ENCODE measurements at regions not wholly inside any gene's neighbourhood (a gene's known extent, or its start where the extent isn't known, plus 50 kb on each side); places are given as distances from the start of the nearest gene placed in this dataset.

DNA sequence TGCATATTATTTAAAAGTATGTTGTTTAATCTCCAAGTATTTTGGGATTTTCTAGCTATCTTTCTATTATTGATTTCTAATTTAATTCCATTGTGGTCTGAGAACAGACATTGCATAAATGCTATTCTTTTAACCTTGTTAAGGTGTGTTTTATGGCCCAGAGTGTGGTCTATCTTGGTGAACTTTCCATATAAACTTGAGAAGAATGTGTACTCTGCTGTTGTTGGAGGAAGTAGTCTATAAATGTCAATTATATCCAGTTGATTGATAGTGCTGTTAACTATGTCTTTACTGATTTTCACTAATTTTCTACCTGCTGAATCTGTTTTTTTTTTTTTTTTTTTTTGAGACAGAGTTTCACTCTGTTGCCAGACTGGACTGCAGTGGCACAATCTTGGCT lies 180.9 kb downstream of the ZNF621 start:
- DNase-seq = no peak

DNA sequence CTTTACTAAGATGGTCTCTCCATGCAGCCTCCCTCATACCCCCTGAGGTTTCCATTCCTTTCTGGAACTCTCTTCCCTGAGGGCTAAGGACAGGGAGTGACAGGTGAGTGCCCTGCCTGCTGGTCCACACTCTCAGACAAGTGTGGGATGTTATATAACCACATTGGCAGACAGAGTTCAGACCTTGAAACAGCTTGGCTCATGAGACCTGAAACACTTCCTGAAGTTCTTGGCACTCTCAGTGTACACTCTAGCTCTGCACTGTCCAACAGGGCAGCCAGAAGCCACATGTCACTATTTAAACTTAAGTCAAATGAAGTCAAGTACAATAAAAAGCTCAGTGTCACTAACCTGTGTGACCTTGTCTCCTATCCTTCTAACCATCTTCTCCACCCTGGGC lies 188.5 kb downstream of the ZNF621 start:
- no peak for DNase-seq

DNA sequence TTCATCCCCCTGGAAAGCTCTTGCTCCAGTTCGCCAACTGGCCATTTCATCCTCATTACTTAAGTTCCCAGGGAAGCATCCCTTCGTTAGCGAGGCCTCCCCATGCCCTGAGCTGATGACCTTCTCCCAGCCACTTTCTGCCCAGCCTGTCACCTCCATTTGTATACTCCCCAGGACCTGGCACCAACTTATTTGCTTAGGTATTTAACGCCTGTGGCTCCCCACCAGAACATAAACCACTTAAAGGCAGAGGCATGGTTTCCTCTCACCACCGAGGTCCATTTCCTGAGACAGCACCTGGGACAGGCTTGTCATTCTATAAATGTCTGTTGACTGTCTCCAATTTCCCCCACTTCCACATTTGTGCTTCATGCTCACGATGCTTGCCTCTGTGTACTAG lies 189.0 kb downstream of the ZNF621 start:
- no peak for DNase-seq

DNA sequence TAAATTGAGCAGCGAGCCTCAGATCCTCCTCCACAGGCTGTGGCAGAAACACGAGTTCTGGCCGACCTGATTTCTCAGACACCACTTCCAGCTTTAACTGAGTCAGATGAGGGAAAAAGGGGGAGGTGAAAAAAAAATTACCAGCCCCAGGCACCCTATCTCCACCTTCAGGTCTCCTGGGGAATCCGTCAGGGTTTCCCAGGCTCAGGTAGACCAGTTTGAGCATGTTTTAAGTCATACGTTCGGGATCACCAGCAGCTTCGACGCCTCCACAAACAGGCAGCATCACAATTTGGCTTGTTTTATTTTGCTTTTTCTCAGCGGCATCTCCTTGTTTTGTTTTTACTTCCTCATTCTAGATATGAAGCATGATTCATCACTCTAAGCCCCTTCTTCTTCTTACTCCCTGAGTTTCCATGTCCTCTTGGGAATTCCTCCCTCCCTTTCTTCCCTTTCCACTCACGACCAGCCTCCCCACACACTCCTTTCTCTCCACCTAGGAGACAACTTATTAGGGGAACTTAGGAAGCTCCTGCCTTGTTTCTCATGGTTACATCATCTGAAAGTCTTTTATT lies 190.1 kb downstream of the ZNF621 start:
- no peak for DNase-seq

DNA sequence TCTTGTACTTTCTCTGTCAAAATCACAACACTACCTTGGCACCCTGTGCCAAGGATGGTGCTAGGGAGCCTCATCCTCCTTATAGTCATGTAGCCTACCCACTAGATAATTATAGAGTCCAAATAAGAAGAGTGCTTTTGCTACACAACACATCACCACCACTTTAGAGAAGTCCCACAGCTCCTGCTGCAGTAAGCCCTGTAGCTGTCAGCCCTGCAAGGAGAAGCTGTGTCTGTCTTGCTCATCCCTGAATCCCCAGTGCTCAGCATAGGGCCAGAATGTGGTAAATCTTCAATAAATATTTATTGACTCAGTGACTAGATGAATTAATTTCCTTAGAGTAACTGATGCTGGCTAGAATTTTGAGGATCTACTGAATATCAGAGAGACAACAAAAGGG lies 190.8 kb downstream of the ZNF621 start:
- no peak for DNase-seq

DNA sequence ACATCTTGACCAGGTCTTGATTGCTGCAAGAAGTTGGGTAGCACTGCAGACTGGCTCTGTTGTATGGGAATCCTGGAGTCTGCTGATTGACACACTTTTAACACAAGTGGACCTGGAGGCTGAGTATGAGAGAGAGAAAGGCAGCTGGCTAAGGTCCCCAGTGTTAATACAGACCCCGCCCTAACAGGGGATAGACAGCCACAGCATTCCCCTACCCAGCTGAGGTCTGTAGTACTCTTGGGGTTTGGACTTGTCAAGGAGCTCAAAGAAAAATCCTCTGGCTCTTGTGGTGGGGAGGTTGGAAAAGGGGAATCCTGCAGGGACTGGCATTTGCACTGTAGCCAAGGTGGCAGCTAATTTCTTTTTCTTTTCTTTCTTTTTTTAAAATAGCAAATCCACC lies 192.7 kb downstream of the ZNF621 start:
- no peak for DNase-seq

DNA sequence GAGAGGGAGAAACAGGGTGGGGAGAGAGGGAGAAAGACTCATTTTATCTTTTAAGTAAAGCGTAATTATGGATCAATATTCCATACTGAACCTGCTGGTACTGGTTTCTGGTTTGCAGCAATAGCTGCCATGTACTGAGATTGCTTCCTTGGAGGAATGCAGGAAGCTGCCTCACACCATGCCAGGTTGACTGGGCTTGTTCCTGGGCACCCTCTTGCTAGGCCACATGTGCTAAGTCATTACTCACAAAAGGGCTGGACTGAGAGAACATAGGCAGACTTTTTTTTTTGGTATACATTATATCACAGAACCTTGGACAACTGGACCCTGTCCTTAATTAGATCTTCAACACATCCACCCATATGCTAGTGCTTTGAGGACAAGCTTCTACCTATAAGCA lies 193.4 kb downstream of the ZNF621 start:
- DNase-seq = no peak

DNA sequence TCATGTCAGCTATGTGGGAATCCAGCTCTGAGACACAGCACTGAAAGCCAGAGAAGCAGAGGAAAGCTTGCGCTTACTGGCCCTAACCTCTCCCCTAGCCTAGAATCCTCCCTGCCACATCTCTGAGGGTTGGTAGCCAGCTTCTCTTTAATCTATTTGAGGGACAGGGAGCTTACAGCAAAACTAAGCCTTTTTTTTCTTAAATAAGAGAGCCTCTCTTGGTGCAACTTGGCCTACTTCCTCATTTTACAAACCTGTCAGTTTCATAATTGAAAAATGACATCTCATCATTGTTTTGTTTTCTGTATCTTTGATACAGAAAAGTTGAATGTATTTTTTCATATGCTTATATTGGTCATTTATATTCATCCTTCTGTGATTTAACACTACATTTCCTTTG lies 193.9 kb downstream of the ZNF621 start:
- no peak for DNase-seq

DNA sequence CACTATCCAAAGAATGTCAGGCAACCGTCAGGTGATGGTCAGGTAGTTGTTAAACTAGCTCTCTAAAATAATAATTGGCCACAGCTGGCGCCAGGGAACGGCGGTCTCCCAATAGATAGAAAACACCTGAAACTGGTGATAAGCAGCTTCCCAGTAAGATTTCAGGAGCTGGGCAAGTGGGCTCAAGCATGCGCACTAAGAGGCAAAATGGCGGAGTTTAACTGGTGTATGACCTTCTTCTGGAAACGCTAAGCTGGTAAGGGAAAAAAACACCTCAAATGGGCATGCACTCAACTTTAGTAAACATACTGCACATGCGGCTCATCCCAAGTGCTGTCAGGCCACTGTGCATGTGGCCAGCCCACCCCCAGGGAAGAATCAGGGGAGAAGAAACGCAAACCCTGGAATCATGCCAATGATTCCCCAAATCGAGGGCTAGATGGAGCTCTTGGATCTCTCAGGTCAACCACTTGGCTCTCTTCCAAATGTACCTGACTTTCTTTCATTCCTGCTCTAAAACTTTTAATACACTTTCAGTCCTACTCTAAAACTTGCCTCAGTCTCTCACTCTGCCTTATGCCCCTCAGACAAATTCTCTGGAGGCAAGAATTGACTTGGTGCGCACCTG lies 195.0 kb downstream of the ZNF621 start:
- DNase-seq = no peak

DNA sequence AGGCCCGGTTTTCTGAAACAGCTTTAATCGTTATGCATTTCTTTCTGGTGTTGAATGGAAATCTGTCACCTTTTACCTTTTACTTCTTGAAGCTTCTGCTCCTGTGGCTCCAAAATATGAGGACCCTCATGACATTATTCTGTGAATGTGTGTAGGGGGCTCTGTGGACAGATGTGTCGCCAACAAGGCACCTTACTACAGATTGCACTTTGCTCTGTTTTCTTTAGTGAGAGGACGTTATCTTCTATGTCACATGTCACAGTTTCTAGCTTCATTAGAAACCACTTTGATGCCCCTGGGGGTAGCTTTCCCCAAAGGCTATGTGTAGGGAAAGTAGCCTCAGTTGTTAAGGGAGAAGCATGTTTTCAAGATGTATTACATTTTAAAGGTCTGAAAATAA lies 195.6 kb downstream of the ZNF621 start:
- no peak for DNase-seq

DNA sequence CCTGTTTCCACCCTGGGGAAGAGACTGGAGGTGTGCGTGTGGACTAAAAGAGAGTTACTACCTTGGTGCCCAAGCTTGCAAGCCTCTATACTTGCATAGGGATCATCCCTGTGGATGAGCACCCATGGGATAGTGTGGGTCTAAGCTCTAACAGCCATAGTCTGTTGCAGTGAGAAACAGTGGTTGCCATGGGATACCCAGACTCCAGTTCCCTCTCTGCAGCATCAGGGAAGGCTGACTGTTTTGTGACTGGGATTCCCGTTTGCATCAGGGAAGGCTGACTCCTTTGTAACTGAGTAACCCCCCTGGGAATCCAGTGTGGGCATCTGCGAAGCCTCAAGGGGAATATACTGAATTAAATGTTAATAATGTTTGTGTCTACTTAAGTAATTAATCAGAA lies 196.1 kb downstream of the ZNF621 start:
- no peak for DNase-seq

DNA sequence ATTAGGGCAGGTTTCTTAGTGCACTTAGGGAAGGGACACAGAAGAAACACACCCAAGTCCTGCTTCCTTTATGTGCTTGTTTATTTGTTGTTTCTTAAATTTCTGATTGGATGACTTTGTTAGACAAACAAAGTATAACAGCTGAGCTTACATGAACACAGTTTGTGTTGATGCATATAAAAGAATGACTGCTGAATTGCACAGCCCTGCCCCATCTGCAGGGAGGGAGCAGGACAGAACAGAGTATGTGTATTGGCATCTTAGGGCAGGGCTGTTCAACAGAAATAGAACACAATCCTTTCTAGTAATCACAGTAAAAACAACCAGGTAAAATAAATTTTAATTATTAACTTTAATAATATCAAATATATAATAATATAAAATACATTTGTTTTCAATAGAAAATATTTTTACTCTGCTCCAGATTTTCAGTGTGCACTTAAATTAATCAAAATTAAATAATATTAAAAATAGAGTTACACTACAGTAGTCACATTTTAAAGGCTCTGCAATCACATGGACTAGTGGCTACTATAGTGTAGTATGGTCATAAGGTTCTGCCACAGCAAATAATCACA lies 198.4 kb downstream of the ZNF621 start:
- DNase-seq = no peak

DNA sequence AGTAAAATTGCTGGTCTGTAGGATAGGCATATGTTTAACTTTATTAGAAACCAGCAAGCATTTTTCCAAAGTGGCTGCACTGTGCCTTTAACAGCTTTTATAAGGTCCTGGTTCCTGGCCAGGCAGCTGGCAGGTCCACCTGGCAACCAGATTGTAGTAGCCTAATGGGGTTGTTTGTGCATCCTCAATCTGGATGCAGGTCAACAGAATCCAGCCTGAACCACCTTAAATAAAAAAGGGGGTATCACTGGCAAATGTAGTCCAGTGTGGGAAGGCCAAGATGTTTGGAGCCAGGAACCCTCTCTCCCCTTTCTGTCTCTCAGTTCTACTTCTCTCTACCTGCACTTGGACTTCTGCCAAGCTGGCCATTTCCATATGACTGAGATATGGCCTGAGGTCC lies 200.3 kb downstream of the ZNF621 start:
- DNase-seq = no peak

DNA sequence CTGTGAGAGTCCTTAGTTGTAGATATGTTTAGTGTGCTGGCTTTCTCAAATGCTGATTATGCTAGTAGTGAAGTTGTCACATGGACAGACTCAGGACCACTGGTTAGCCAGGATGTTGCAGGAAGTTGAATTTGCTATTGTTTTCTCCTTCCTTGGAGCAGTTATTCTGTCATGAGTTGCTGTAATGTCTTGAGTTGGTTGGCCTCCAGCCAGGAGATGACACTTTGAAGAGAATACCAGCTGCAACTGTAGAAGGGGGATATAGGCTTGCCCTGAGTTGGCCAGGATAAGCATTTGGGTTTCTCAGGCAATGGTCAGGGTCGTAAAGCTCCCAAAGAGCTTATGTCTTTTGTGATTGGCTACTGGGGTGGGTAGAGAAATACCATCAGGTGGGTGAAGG lies 206.7 kb downstream of the ZNF621 start:
- DNase-seq = no peak

DNA sequence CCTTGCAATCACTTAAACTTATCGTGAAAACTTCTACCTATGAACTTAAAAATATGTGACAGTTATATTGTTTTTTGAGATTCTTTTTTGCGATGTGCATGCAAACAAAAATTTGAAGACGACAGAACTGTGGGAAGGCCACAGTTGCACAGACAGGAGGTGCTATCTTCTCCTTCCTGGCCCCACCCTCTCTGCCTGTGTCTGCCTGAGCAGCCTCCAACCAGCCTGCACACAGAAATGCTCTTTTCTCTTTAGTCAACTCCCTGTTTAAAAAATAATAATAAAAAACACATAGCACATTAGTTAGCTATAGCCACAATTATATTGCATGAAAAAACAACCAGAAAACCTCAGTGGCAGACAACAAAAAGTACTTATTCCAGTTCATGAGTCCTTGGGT lies 212.2 kb downstream of the ZNF621 start:
- no peak for DNase-seq

DNA sequence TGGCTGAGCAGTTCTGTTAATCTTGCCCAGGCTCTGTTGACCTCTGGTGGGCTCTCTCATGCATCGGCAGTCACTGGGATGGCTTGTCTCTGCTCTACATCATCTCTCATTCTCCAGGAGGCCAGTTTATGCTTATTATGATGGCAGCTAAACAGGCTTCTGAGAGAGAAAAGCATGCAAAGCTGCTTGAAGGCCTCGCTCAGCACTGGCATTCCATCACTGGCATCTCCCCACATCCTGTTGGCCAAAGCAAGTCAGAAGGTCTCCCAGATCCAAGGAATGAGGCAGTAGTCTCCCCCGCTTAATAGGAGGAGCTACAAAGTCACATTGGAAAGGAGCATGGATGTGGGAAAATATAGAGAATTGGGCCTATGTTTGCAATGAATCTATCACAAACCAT lies 212.6 kb downstream of the ZNF621 start:
- DNase-seq = no peak

DNA sequence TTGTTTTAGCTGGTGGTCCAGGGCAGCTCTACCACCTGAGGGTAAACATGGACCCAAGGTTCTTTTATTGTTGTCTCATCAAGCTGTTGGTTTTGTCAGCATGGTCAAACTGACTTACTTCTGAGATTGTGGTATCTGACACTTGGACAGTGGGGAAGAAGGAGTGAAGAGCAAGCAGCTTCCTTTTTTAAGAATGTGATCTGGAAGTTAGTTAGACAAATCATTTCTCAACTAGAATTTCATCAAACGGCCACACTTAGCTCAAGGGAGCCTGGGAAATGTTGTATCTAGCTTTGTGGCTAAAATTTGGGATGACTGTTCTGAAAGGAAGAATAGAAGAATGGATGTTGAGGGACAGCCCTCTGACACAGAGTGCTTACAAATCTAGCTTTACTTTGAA lies 215.2 kb downstream of the ZNF621 start:
- no peak for DNase-seq

DNA sequence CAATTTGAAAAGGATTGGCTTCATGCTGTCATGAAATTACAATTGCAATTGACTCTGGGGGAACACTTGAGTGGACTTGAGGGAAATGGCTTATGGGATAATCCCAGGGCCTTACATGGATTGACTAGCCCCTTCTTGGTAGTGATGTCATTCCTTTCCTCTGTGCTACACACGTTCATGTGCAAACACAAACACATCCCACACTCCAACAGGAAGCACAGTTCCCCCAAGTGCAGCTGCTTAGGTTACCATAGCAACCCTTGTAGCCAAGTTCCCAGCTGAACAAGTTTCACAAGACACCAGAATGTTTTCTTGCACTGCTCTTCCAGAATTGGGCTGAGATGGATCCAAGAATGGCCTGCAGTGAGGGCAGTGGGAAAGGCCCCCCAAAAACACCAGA lies 217.0 kb downstream of the ZNF621 start:
- no peak for DNase-seq

DNA sequence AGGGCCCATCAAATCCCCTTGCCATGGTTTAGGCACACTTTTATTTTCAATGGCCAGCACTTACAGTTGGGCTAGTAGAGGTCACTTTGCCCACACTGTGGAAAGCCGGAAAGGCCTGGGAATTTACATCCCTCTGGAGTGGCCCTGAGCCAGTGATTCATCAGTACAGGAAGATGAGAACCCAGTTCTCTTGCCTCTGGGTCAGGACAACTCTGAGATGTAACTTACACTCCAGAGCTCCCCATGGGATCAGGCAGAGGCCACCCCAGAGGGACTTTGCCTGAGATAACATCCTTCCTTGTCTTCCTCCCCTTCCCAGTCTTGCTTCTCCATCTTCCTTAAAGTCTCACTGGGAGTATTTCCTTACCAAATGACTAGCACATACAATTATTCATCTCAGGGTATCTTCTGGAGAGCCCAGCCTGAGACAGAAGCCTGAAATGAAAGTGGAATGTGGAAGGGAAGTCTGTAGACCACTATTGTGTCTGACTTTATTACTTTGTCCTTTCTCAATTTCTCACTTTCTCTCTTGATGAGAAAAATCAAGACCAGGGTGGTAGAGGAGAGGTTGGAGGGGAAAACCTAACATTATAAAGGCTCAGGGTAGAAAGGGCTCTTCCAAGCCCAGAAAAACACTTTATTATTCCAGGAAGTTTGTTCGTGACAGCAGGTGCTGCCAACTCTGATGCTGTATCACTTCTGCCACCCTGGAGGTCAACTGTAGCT lies 220.8 kb downstream of the ZNF621 start:
- no peak for DNase-seq

DNA sequence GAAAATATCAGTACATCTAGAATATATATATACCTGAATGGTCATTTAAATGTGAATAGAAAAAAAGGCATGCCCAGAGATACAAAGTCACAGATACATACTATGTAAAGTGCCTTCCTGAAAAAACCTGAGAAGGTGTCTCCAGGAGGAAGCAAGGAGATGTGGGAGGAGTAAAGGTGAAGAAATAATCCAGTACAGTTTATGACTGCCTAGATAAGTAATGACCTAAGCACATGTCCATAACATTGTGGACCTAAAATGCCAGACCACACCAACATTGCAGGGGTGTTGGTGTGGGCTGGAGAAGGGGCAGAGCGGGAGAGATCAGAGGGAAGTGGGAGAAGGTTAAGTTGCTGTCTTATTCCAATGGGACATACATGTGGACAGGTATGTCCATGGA lies 226.9 kb downstream of the ZNF621 start:
- DNase-seq = no peak

DNA sequence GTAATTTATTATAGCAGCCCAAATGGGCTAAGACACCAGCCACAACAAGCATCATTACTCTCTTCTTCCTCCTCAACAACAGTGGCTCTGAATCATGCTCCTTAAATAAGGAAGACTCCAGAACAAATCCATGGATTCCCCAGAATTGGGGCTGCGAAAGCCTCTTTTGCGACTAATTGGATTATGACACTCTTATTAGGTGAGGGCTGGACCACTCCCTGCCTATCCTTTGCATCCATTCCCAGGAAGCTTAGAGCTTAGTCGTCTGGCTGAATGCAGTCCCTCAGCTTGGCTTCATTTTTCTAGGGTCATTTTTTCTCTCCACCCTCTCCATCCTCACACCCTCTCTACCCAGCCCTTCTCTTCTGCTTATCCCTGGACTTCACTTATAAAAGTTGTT lies 227.7 kb downstream of the ZNF621 start:
- no peak for DNase-seq

DNA sequence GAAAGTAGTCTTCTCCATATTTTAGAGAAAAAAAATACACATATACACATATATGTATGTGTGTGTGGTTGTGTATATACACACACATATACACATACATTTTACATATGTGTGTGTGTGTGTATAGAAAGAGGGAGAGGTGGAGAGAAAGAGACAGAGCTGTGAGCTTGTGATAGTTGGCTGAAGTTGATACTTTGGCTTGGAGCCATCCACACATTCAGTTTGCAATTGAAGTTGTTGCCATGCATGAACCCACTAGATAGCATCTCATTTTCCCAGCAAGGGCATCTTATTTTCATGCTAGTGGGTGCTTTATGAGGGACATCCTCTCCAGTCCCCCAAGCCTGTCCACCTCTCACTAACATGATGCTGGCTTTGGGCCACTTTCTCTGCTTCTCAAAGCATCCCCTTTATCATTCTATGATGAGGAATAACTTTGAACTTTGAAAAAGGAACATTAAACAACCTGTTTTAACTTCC lies 228.6 kb downstream of the ZNF621 start:
- DNase-seq = no peak

DNA sequence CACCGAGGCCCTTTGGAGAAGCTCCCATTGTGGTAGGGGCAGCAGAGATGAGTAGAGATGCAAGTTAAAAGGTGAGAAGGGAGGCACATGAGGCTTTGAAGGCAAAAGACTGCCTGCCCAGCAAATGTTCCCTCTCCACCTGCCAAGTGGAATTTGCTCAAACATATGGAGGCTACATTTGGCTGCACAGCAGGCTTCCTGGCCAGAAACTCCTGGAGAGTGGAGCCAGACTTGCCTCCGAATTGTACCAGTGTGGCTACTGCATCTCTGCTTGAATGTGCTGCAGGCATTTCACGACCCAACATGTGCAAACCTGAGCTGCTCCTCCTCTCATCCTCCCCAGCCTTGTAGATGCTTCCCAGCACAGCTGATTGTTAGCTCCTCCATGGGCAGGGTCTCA lies 229.2 kb downstream of the ZNF621 start:
- DNase-seq = no peak

DNA sequence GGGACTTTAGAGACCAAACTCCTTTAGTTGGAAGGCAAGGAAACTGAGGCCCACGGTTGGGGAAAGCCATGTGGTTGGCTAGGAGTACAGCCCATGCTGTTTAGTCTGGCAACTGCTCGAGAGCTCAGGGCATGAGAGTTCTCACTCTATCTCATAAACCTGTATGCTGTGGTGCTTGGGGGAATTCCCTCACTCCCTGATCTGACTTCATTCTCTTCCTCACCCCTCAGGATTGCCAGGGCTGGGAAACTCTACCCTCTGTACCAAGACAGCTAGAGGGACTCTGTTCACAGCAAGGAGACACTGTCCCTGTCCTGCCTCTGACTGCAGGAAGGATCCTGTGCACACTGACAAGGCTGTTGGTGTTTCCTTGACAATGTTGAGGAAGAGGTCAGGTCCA lies 230.2 kb downstream of the ZNF621 start:
- DNase-seq = no peak
